BLaER1 treated with 17β-estradiol and CSF1 and Interleukin-3, amounts not matched to agents 10 nM and 100 nM (cell line): ENCODE measurements at regions not wholly inside any gene's neighbourhood (a gene's known extent, or its start where the extent isn't known, plus 50 kb on each side); places are given as distances from the start of the nearest gene placed in this dataset.

ENCODE experiments used
- H3K27ac ChIP-seq, 11 experiments: shearing (Covaris generic); formaldehyde crosslinking; 2 replicates each; pipeline ENCODE4 v1.8.1; 2022
- H3K27me3 ChIP-seq, 11 experiments: shearing (Covaris generic); formaldehyde crosslinking; 2 replicates each; pipeline ENCODE4 v1.8.1; 2022
- H3K36me3 ChIP-seq, 11 experiments: shearing (Covaris generic); formaldehyde crosslinking; 2 replicates each; pipeline ENCODE4 v1.8.1; 2022
- H3K4me1 ChIP-seq, 10 experiments: shearing (Covaris generic); formaldehyde crosslinking; 2 replicates each; pipeline ENCODE4 v1.8.1; 2022
- H3K4me2 ChIP-seq, 11 experiments: shearing (Covaris generic); formaldehyde crosslinking; 2 replicates each; pipeline ENCODE4 v1.8.1; 2022
- H3K4me3 ChIP-seq, 10 experiments: shearing (Covaris generic); formaldehyde crosslinking; 2 replicates each; pipeline ENCODE4 v1.8.1; 2022
- H3K9ac ChIP-seq, 11 experiments: shearing (Covaris generic); formaldehyde crosslinking; 2 replicates each; pipeline ENCODE4 v1.8.1; 2022
- H3K9me3 ChIP-seq, 11 experiments: shearing (Covaris generic); formaldehyde crosslinking; replicated peaks in 1 of 11; 2 replicates each; pipeline ENCODE4 v1.8.1; 2022
- H4K20me1 ChIP-seq, 11 experiments: shearing (Covaris generic); formaldehyde crosslinking; 2 replicates each; pipeline ENCODE4 v1.8.1; 2022
- Cebpa-rat ChIP-seq, 11 experiments: shearing (Covaris generic); IDR thresholded peaks; 2 replicates each; pipeline ENCODE4 v1.8.1; 2022

GRCh38 chr5:175317872-175318271 is 126.1 kb downstream of the DRD1 start:
- peaks cover 15 to 40% (median 24%) of the 10 kb centered on the region in 10 experiments for H3K4me1 ChIP-seq
- no peaks in the 10 kb centered on the region for H4K20me1 ChIP-seq
- no peaks in the 10 kb centered on the region for H3K9me3 ChIP-seq
- TF ChIP-seq Cebpa-rat (IDR thresholded peaks at IDR 0.05): no peak
- H3K27me3 ChIP-seq: peaks cover 0 to 47% (median 33%) of the 10 kb centered on the region in 11 experiments; a peak in 18 of 22 replicates
- H3K36me3 ChIP-seq: no peaks in the 10 kb centered on the region
- no peak overlapping the region for H3K27ac ChIP-seq
- no peak overlapping the region for H3K4me3 ChIP-seq
- no peak overlapping the region for H3K9ac ChIP-seq
- H3K4me2 ChIP-seq: peak overlapping the region in 6 of 11 experiments; percentile 0 to 60 (median 30); a peak in 9 of 22 replicates

- H3K27me3 ChIP-seq: peaks cover 0 to 10% (median 5%) of the 10 kb centered on the region in 11 experiments; a peak in 16 of 22 replicates
- H3K27ac ChIP-seq: no peak overlapping the region
- peak overlapping the region; percentile 2 to 46 (median 32); a peak in 15 of 22 replicates for H3K4me2 ChIP-seq
- H4K20me1 ChIP-seq: no peaks in the 10 kb centered on the region
- TF ChIP-seq Cebpa-rat (IDR thresholded peaks at IDR 0.05): no peak
- H3K9ac ChIP-seq: no peak overlapping the region
- H3K36me3 ChIP-seq: no peaks in the 10 kb centered on the region
- peaks cover 0 to 16% (median 11%) of the 10 kb centered on the region in 11 experiments; a peak in 15 of 22 replicates for H3K9me3 ChIP-seq
- no peak overlapping the region for H3K4me3 ChIP-seq
- H3K4me1 ChIP-seq: peaks cover 15 to 32% (median 25%) of the 10 kb centered on the region in 10 experiments
Measured at GRCh38 chr5:175309218-175309810, 134.7 kb downstream of the DRD1 start.

- Histone ChIP-seq H4K20me1 (no peaks in the 10 kb centered on the region), H3K27me3 (peaks cover 0 to 4% (median under 1%) of the 10 kb centered on the region in 11 experiments; a peak in 8 of 22 replicates), H3K27ac (no peak overlapping the region), H3K36me3 (no peaks in the 10 kb centered on the region), H3K4me2 (peak overlapping the region; percentile 2 to 46 (median 32); a peak in 14 of 22 replicates), H3K4me3 (no peak overlapping the region), H3K9me3 (peaks cover 0 to 22% (median 15%) of the 10 kb centered on the region in 11 experiments; a peak in 15 of 22 replicates), H3K9ac (no peak overlapping the region), H3K4me1 (peaks cover 15 to 32% (median 25%) of the 10 kb centered on the region in 10 experiments)
- no peak for TF ChIP-seq Cebpa-rat (IDR thresholded peaks at IDR 0.05)
Measured at GRCh38 chr5:175308701-175309100, 135.3 kb downstream of the DRD1 start.

GRCh38 chr5:175306381-175306780 is 137.6 kb downstream of the DRD1 start:
- Histone ChIP-seq H3K27me3 (0 out of 22 replicates have a peak, but pooled peaks cover 0 to 3% (median 0%) of the 10 kb centered on the region in 11 experiments), H3K9ac (no peak overlapping the region), H4K20me1 (no peaks in the 10 kb centered on the region), H3K36me3 (no peaks in the 10 kb centered on the region), H3K4me2 (peak overlapping the region in 8 of 11 experiments; percentile 19 to 64 (median 37); a peak in 14 of 22 replicates), H3K27ac (no peak overlapping the region; a peak in 1 of 22 replicates), H3K4me1 (peaks cover 15 to 32% (median 25%) of the 10 kb centered on the region in 10 experiments), H3K9me3 (peaks cover 0 to 24% (median 15%) of the 10 kb centered on the region in 11 experiments; a peak in 15 of 22 replicates), H3K4me3 (no peak overlapping the region)
- no peak for TF ChIP-seq Cebpa-rat (IDR thresholded peaks at IDR 0.05)

- no peaks in the 10 kb centered on the region for H3K36me3 ChIP-seq
- H3K4me3 ChIP-seq: no peak overlapping the region
- no peak overlapping the region for H3K9ac ChIP-seq
- no peak overlapping the region for H3K27ac ChIP-seq
- no peaks in the 10 kb centered on the region for H3K27me3 ChIP-seq
- H3K4me2 ChIP-seq: no peak overlapping the region
- peaks cover 15 to 32% (median 25%) of the 10 kb centered on the region in 10 experiments for H3K4me1 ChIP-seq
- H4K20me1 ChIP-seq: no peaks in the 10 kb centered on the region
- peaks cover 0 to 24% (median 15%) of the 10 kb centered on the region in 11 experiments; a peak in 13 of 22 replicates for H3K9me3 ChIP-seq
- TF ChIP-seq Cebpa-rat (IDR thresholded peaks at IDR 0.05): no peak
Measured at GRCh38 chr5:175305251-175305650, 138.7 kb downstream of the DRD1 start.

GRCh38 chr5:175290379-175290778 is 153.6 kb downstream of the DRD1 start:
- H3K4me1 ChIP-seq: no peaks in the 10 kb centered on the region
- H3K27ac ChIP-seq: no peak overlapping the region

GRCh38 chr5:175288048-175288621 is 155.8 kb downstream of the DRD1 start:
- H4K20me1 ChIP-seq: no peaks in the 10 kb centered on the region
- no peak for TF ChIP-seq Cebpa-rat (IDR thresholded peaks at IDR 0.05)
- no peak overlapping the region for H3K4me2 ChIP-seq
- no peaks in the 10 kb centered on the region for H3K4me1 ChIP-seq
- H3K4me3 ChIP-seq: no peak overlapping the region
- H3K27ac ChIP-seq: no peak overlapping the region
- H3K9ac ChIP-seq: no peak overlapping the region
- no peaks in the 10 kb centered on the region for H3K36me3 ChIP-seq
- H3K9me3 ChIP-seq: no peaks in the 10 kb centered on the region
- H3K27me3 ChIP-seq: no peaks in the 10 kb centered on the region

More at GRCh38 chr5:175290379-175290778, 153.6 kb downstream of the DRD1 start:
- no peaks in the 10 kb centered on the region for H3K36me3 ChIP-seq
- no peak overlapping the region for H3K4me3 ChIP-seq
- no peak overlapping the region for H3K4me2 ChIP-seq
- H4K20me1 ChIP-seq: no peaks in the 10 kb centered on the region
- H3K27me3 ChIP-seq: no peaks in the 10 kb centered on the region
- peaks cover 0 to 13% (median 0%) of the 10 kb centered on the region in 11 experiments; a peak in 4 of 22 replicates for H3K9me3 ChIP-seq
- no peak for TF ChIP-seq Cebpa-rat (IDR thresholded peaks at IDR 0.05)
- no peak overlapping the region for H3K9ac ChIP-seq

GRCh38 chr5:175286981-175287380 is 157.0 kb downstream of the DRD1 start:
- no peak overlapping the region for H3K4me3 ChIP-seq
- H4K20me1 ChIP-seq: no peaks in the 10 kb centered on the region
- no peaks in the 10 kb centered on the region for H3K4me1 ChIP-seq
- no peak overlapping the region for H3K9ac ChIP-seq
- no peaks in the 10 kb centered on the region for H3K36me3 ChIP-seq
- no peaks in the 10 kb centered on the region for H3K27me3 ChIP-seq
- H3K9me3 ChIP-seq: no peaks in the 10 kb centered on the region
- no peak overlapping the region for H3K27ac ChIP-seq
- no peak overlapping the region for H3K4me2 ChIP-seq
- TF ChIP-seq Cebpa-rat (IDR thresholded peaks at IDR 0.05): no peak

- H3K9me3 ChIP-seq: no peaks in the 10 kb centered on the region
- H3K4me1 ChIP-seq: peaks cover 0 to 7% (median 0%) of the 10 kb centered on the region in 10 experiments; a peak in 3 of 20 replicates
- no peaks in the 10 kb centered on the region for H3K36me3 ChIP-seq
- no peak overlapping the region for H3K9ac ChIP-seq
- H3K4me2 ChIP-seq: no peak overlapping the region
- no peak overlapping the region for H3K27ac ChIP-seq
- no peak overlapping the region for H3K4me3 ChIP-seq
- no peaks in the 10 kb centered on the region for H3K27me3 ChIP-seq
- no peaks in the 10 kb centered on the region for H4K20me1 ChIP-seq
- no peak for TF ChIP-seq Cebpa-rat (IDR thresholded peaks at IDR 0.05)
Measured at GRCh38 chr5:175285261-175285660, 158.7 kb downstream of the DRD1 start.
